GM12864 (cell line): ENCODE measurements at regions not wholly inside any gene's neighbourhood (a gene's known extent, or its start where the extent isn't known, plus 50 kb on each side); places are given as distances from the start of the nearest gene placed in this dataset.

ENCODE experiments used
- DNase-seq: peaks from one replicate; pipeline ENCODE4 v3.0.0-alpha.2; 2011; ENCODE audit warnings: low read depth
- H3K4me3 ChIP-seq: 2 replicates; pipeline ENCODE4 v1.5.1; 2011; ENCODE audit warnings: mild to moderate bottlenecking, low read depth, low read length, control low read depth
- TF ChIP-seq, protein P1 (sequence below): IDR thresholded peaks from 2 replicates; pipeline ENCODE4 v1.5.1; 2011; ENCODE audit warnings: low read depth, mild to moderate bottlenecking, moderate library complexity, low read length, control low read depth, inconsistent platforms; ENCODE audit errors: missing control alignments

DNA sequence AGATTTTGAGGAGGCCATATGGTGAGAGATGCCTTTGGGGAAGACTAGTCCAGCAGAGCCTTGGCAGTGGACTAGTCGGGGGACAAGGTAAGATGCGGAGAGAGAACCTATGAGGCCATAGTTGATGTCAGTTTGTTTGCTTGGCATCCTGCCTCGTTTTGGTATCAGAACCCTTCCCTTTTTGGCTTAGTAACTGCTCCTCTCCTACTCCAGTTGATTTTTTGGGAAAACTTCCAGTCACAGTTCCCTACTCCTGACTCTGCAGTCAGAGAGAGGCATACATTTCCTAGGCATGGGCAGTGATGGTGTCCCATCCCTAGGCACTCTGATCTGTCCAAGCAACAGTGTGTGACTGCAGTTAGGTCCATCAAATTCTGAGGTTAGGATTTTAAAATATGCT, 398.3 kb downstream of the AEBP2 start:
- no peak for DNase-seq
- TF ChIP-seq, protein P1, sequence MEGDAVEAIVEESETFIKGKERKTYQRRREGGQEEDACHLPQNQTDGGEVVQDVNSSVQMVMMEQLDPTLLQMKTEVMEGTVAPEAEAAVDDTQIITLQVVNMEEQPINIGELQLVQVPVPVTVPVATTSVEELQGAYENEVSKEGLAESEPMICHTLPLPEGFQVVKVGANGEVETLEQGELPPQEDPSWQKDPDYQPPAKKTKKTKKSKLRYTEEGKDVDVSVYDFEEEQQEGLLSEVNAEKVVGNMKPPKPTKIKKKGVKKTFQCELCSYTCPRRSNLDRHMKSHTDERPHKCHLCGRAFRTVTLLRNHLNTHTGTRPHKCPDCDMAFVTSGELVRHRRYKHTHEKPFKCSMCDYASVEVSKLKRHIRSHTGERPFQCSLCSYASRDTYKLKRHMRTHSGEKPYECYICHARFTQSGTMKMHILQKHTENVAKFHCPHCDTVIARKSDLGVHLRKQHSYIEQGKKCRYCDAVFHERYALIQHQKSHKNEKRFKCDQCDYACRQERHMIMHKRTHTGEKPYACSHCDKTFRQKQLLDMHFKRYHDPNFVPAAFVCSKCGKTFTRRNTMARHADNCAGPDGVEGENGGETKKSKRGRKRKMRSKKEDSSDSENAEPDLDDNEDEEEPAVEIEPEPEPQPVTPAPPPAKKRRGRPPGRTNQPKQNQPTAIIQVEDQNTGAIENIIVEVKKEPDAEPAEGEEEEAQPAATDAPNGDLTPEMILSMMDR, result no peak
- no peak overlapping the region for H3K4me3 ChIP-seq

DNA sequence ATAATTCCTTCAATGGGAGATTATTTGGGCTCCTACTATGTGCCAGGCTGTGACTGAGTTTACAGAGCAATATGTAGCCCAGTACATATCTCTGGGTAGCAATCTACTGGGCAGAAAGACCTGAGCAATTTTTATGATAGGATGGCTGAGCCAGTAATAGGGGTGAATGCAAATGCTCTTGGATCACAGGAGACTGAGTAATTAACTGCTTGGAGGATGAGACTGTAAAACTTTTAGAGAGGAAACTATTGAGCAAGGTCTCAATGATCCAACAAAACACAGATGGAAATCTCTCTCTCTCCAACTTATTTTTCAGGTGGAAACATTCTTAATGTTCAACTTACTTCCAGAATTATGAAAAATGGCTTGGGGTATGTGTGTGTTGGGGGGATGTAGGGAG, 402.2 kb downstream of the AEBP2 start:
- no peak overlapping the region for H3K4me3 ChIP-seq
- no peak for DNase-seq
- TF ChIP-seq, protein P1, result no peak

DNA sequence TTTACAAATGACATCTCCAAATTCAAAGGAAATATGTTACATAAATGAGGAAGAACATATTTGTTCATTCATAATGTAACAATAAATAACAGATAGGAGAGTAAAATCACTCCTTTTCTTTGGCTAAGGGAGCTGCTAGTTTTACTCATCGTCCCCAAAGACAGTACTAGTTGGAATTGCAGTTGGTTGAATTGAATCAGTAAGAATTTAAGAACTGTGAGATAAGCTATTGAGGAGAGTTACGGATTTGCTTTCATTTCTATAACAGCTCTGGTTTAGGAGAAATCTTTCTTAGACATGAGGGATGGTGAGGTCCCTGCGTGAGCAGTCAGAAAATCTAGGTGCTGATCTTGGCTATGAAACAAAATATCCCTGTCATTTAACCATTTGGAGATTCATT, 402.8 kb downstream of the AEBP2 start:
- TF ChIP-seq, protein P1, result no peak
- DNase-seq, result no peak
- H3K4me3 ChIP-seq, result no peak overlapping the region

DNA sequence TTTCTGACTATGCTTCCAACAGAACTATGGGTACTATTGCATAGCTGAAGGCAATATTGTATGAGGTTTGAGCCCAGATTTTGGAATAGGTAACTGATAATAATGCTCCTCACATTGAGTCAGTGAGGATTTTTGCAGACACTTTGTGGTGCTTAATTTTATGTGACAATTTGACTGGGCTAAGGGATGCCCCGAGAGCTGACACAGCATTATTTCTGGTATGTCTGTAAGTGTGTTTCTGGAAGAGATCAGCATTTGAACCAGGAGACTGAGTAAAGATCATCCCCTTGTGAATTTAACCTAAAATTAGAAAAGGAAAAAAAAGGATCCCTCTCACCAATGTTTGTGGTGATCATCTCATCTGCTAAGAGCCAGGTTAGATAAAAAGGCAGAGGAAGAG, 404.9 kb downstream of the AEBP2 start:
- DNase-seq, result no peak
- TF ChIP-seq, protein P1, result no peak
- no peak overlapping the region for H3K4me3 ChIP-seq

DNA sequence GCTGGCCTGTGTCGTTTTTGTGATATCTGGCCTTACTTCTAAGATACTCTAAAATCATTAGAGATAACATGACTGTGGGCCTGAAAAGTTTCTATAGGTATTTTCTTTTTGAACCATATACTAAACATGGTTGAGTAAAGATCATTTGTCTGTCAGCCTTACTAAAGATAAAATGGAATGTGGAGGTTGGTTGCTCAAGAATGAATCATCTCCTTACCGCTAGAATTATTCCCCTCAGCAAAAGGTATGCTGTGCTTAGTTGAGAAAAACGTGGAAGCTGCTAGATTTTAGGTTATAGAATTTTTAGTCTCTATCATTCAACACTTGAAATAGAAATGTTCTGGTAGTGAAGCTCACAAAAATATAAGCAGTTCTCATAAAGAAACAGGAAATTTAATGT, 407.3 kb downstream of the AEBP2 start:
- TF ChIP-seq, protein P1, result no peak
- DNase-seq, result no peak
- H3K4me3 ChIP-seq, result no peak overlapping the region

DNA sequence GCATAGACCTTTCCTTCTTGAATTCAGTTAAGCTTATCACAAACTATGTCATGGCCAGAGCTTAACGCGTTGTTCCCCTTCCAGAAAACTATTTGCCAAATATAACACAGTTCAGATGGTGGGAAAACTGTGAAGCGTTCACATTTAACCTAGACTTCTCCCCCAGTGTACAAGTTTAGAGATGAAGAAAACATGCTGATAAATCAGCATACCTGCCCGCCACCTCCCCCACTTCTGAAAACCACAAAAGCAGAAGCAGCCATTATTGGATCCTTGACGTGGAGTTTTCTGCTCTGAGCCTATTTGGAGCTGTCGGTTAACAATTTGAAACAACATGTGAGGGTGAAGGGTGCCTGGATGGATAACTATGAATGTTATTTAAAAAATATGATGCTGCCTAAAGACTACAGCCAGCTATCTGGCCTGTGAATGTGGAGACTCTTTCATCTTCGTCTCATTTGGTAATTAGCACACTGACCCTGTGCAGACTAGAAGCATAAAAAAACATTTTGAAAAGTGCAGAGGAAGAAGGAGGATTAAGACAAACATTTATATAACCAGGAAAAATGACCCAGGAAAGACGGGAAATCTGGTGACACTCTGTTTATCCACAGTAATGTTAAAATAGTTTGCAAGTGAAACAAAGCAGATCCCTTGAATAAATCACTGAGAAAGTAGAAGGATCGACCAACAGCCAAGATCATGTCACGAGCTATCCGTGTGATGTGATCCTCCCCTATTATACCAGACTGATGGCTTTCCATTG, 408.2 kb downstream of the AEBP2 start:
- TF ChIP-seq, protein P1, result no peak
- no peak overlapping the region for H3K4me3 ChIP-seq
- DNase-seq, result no peak

DNA sequence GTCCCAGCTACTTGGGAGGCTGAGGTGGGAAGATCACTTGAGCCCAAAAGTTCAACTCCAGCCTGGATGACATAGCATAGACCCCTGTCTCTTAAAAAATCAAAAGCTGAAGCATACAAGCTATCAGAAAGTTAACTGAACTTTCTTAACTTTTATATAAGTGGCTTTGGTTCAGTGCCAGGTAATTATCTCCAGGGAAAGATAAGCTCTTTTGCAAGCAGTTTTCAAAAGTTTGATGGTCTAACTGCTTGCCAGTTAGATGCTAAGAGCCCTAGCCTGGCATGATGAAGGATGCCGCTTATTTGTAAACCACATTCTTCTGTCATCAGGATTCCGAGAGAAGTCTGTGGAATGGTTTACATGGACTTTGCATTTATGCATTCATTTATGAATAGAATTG, 409.1 kb downstream of the AEBP2 start:
- TF ChIP-seq, protein P1, result no peak
- DNase-seq, result no peak
- H3K4me3 ChIP-seq, result no peak overlapping the region
